Left colon (tissue), 2 donors: ENCODE measurements at regions not wholly inside any gene's neighbourhood (a gene's known extent, or its start where the extent isn't known, plus 50 kb on each side); places are given as distances from the start of the nearest gene placed in this dataset.

ENCODE experiments used
- ATAC-seq: fragments of 200-7000 bp; cut with Tn5 transposase; one replicate; pipeline ENCODE4 v1.9.1; 2020; ENCODE audit warnings: mild to moderate bottlenecking, moderate library complexity
- DNase-seq, 2 donors: peaks; one replicate each; pipeline ENCODE4 v3.0.0-alpha.2; 2020
- intact Hi-C, 2 donors: fragments of 100-400 bp; cut with DNase I in 1 of 2; cut with micrococcal nuclease in 1 of 2; formaldehyde crosslinking; loops; one replicate each; pipeline versions ENCODE4 v1.11.2 to v1.14.0; 2022; cut with DNase I, micrococcal nuclease
- donor health status: DM: no; HTN: no; CAD: no.
- donor health status: DM: yes; HTN: yes; CAD: no.

GRCh38 chr6:122048570-122048969 is 350.9 kb upstream of the HSF2 start:
- DNase-seq (no peak), ATAC-seq (no peak)
- intact Hi-C loops = no loop called here

- ATAC-seq (no peak), DNase-seq (no peak)
- intact Hi-C loops = no loop called here
These were observed 350.1 kb upstream of the HSF2 start for GRCh38 chr6:122049341-122049740.

- no peak for ATAC-seq
- no peak for DNase-seq
- intact Hi-C loops = no loop called here
These were observed 349.2 kb upstream of the HSF2 start for GRCh38 chr6:122050242-122050755.

GRCh38 chr6:122052346-122052900 is 347.0 kb upstream of the HSF2 start:
- intact Hi-C loops = no loop called here
- DNase-seq (no peak), ATAC-seq (no peak)

- ATAC-seq (no peak), DNase-seq (no peak)
- intact Hi-C loops = no loop called here
These were observed 339.5 kb upstream of the HSF2 start for GRCh38 chr6:122059918-122060317.

- no peak for ATAC-seq
- intact Hi-C loops = no loop called here
- no peak for DNase-seq
These were observed 337.6 kb upstream of the HSF2 start for GRCh38 chr6:122061855-122062254.

DNA sequence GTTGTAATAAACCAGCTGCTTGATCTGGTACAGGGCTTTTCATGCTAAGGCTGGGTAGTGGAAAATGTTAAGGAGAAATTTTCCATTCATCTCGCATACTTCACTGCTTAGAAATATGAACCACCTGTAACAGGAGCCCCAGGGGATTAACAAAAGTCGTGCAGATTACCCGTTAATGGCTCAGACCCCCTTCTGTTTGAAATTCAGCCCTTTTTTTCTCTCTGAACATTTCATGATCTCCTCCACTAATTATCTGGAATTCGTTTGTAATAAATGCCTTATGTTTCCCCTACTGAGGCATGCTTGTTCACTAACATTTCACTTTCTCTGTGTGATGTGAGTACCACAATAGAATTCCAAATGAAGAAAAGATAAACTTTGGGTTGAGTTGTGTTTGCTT is 336.4 kb upstream of the HSF2 start:
- intact Hi-C loops = no loop called here
- ATAC-seq (no peak), DNase-seq (no peak)

DNA sequence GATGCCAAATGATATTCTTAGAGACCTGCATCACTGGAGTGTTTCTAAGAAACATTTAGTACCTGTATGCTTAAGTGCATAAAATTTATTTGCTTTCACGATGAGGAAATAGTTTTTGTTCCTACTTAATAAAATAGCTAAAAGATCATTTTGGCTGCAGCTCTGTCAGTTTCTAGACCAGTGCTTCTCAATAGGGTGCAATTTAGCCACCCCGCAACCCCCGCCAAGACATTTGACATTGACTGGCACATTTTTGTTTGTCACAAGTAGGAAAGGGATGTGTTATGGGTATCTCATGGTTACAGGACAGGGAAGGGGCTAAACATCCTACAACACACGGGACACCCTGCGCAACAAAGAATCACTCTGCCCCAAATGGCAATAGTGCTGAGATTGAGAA is 335.7 kb upstream of the HSF2 start:
- intact Hi-C loops = no loop called here

DNA sequence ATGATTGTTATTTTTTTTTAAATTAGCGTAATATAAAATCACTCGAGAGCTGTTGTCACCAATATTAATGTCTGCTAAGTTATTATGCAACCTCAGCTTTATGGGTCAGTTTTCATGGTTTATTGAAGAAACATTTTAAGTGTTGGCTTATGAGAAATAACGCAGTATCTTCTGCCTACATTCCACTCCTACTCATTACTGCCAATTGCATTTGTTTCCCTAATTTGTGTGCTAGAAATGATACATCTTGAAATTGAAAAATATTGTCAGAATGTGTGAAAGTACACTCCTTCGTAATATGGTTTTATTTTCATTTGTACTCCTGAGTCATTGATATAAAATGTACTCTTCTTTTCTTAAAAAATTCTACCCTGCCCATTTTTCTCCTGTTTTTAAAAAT is 333.3 kb upstream of the HSF2 start:
- intact Hi-C loops = no loop called here
- DNase-seq (no peak), ATAC-seq (no peak)

More for the DNA sequence above, 335.7 kb upstream of the HSF2 start:
- no peak for ATAC-seq
- no peak for DNase-seq

- DNase-seq = no peak
- intact Hi-C loops = no loop called here
- no peak for ATAC-seq
These were observed 331.1 kb upstream of the HSF2 start for GRCh38 chr6:122068291-122068769.

GRCh38 chr6:122069932-122070331 is 329.5 kb upstream of the HSF2 start:
- no peak for ATAC-seq
- no peak for DNase-seq
- intact Hi-C loops = no loop called here

- intact Hi-C loops = no loop called here
- no peak for DNase-seq
- no peak for ATAC-seq
These were observed 327.3 kb upstream of the HSF2 start for GRCh38 chr6:122072014-122072647.

DNA sequence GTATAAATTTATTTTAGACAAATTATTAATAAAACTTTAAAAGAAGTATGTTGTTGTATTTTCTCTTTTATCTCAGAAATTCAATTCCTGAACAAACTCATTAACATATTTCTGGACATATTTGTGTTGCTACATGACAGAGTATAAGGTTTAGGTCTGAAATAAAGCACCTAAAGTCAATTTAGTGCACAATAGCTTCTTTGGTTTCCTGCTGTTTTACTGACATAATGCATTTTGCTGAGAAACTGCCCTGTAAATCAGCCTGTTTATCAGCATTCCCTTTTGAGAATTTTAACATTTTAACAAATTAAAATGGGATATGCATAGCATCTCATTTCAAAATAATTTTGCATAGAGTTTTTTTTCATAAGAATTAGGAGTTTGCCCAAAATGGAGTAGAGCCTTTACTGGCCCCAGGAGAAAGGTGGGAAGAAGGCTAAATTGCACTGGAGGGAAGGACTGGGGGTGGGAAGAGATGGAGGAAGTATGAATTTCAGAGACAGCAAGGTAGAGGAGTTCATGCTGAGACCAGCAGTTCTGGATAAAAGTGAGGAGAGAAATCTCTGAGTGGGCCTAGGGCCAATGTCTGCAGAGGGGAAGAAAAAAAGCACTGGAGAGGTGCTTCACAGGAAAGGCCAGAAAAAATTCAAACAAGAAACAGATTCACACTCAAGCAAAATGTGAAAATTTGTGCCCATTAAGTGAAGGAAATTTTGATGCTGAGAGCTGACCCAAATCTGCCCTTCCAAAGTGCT is 324.2 kb upstream of the HSF2 start:
- ATAC-seq = no peak
- DNase-seq = no peak
- intact Hi-C loops = no loop called here

- ATAC-seq (no peak), DNase-seq (no peak)
- intact Hi-C loops = no loop called here
These were observed 323.5 kb upstream of the HSF2 start for GRCh38 chr6:122075917-122076316.

- DNase-seq (no peak), ATAC-seq (no peak)
- intact Hi-C loops = no loop called here
These were observed 321.8 kb upstream of the HSF2 start for GRCh38 chr6:122077603-122078002.

DNA sequence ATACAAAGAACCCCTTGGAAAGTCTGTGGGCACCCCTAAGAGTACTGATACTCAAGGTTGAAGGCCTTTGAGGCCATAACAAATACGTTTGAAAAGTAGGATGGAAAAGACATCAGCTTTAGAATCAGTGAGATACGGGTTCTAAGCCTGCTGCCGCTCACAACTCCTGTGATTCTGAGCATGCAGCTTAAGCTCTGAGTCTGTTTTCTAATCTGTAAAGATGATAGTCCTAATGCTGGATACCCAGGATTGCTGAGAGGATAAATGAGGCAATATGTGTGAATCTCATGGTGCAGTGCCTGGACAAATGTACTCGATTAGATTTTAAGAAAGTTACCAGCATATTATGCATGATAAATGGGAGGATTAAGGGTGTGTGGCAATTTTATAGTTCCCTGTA is 321.0 kb upstream of the HSF2 start:
- DNase-seq = no peak
- no peak for ATAC-seq
- intact Hi-C loops = no loop called here

- intact Hi-C loops = no loop called here
- ATAC-seq = no peak
These were observed 319.5 kb upstream of the HSF2 start for GRCh38 chr6:122079916-122080315.

DNA sequence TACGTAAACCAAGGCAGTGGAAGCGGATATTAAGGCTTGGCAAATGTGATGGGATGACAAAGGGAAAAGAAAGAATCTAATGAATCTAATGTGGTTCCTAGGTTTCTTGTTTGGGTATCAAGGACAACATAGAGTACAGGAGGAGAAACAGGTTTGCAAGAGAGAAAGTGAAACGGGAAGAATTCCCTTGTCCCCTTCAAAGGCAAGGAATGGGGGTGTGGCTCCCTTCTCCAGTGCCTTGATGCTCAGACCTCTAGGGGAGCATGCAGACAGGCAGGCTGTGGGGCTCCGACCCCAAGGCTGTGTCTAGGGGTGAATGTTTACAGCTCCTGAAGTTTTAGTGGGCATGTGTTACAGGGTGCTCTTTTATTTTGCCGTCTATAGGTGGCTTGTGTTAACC is 317.5 kb upstream of the HSF2 start:
- DNase-seq (no peak), ATAC-seq (no peak)
- intact Hi-C loops = no loop called here

More at GRCh38 chr6:122079916-122080315, 319.5 kb upstream of the HSF2 start:
- DNase-seq = no peak

GRCh38 chr6:122082370-122082769 is 317.1 kb upstream of the HSF2 start:
- intact Hi-C loops = no loop called here
- DNase-seq (no peak), ATAC-seq (no peak)

- intact Hi-C loops = no loop called here
- no peak for ATAC-seq
- no peak for DNase-seq
These were observed 307.1 kb upstream of the HSF2 start for GRCh38 chr6:122092366-122092765.
